Activated B cell treated with CpG ODN at 0.5 μM for 24 hours (primary cell): ENCODE measurements at regions not wholly inside any gene's neighbourhood (a gene's known extent, or its start where the extent isn't known, plus 50 kb on each side); places are given as distances from the start of the nearest gene placed in this dataset.

Experiments
- ATAC-seq: fragments of 200-7000 bp; cut with Tn5 transposase; one replicate; pipeline ENCODE4 v1.10.0; 2021; ENCODE audit warnings: low read depth, mild to moderate bottlenecking, moderate library complexity
- CTCF ChIA-PET: fragments of 350-600 bp; sonication (Branson Sonifier 250); formaldehyde crosslinking; loops from one replicate; lab custom pipeline; 2021; ENCODE audit warnings: antibody characterized with exemption; lab: Charles Lee
- POLR2A ChIA-PET: fragments of 350-600 bp; sonication (Branson Sonifier 250); formaldehyde crosslinking; loops from one replicate; lab custom pipeline; 2021; ENCODE audit warnings: antibody characterized with exemption; lab: Charles Lee
- DNase-seq: peaks from one replicate; pipeline ENCODE4 v3.0.0; 2022
- H3K27ac Mint-ChIP-seq: one replicate; pipeline ENCODE4 v1.8.0; 2020; ENCODE audit warnings: mixed read lengths
- H3K27me3 Mint-ChIP-seq: one replicate; pipeline ENCODE4 v1.8.0; 2021; ENCODE audit warnings: mixed read lengths
- H3K36me3 Mint-ChIP-seq: one replicate; pipeline ENCODE4 v1.8.0; 2021; ENCODE audit warnings: low read depth, mixed read lengths
- H3K4me1 Mint-ChIP-seq: one replicate; pipeline ENCODE4 v1.8.0; 2021; ENCODE audit warnings: mixed read lengths
- H3K4me3 Mint-ChIP-seq: one replicate; pipeline ENCODE4 v1.8.0; 2020; ENCODE audit warnings: mild to moderate bottlenecking, mixed read lengths
- H3K9me3 Mint-ChIP-seq: one replicate; pipeline ENCODE4 v1.8.0; 2020; ENCODE audit warnings: mixed read lengths
- intact Hi-C: fragments of 100-400 bp; cut with micrococcal nuclease; formaldehyde crosslinking; loops from one replicate; pipeline ENCODE4 v1.15.1; 2024
- TF ChIP-seq, protein P1 (sequence below): fragments of 200-600 bp; IDR thresholded peaks from one replicate; pipeline ENCODE4 v1.8.0; 2022; ENCODE audit warnings: antibody characterized with exemption, mild to moderate bottlenecking

DNA sequence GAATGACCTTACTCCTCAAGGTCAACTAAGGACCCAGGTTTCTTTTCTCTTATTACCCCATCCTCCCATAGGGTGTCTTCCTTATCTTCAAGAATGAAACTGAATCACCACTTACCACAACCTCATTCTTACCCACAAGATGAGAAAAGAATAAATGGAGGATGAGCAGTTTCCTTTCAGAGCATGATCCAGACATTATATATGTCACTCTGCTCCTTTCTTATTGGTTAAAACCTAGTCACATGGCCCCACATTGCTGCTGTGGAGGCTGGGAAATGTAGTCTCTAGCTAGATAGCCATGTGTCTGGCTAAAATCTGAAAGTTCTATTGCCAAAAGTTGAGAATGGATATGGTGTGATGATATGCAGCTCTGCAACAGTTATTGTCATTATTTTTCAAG, 62.4 kb upstream of the RAI2 start:
- Mint-ChIP-seq H3K36me3 (no peaks in the 10 kb centered on the region), H3K9me3 (peaks cover 6% of the 10 kb centered on the region), H3K4me3 (no peak overlapping the region), H3K27ac (no peak overlapping the region), H3K27me3 (no peaks in the 10 kb centered on the region), H3K4me1 (no peaks in the 10 kb centered on the region)
- TF ChIP-seq, protein P1, sequence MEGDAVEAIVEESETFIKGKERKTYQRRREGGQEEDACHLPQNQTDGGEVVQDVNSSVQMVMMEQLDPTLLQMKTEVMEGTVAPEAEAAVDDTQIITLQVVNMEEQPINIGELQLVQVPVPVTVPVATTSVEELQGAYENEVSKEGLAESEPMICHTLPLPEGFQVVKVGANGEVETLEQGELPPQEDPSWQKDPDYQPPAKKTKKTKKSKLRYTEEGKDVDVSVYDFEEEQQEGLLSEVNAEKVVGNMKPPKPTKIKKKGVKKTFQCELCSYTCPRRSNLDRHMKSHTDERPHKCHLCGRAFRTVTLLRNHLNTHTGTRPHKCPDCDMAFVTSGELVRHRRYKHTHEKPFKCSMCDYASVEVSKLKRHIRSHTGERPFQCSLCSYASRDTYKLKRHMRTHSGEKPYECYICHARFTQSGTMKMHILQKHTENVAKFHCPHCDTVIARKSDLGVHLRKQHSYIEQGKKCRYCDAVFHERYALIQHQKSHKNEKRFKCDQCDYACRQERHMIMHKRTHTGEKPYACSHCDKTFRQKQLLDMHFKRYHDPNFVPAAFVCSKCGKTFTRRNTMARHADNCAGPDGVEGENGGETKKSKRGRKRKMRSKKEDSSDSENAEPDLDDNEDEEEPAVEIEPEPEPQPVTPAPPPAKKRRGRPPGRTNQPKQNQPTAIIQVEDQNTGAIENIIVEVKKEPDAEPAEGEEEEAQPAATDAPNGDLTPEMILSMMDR, result no peak
- CTCF ChIA-PET, result no interaction called here
- intact Hi-C loops, result no loop called here
- ATAC-seq (no peak), DNase-seq (no peak)
- POLR2A ChIA-PET, result no interaction called here

- Mint-ChIP-seq H3K27me3 (no peaks in the 10 kb centered on the region), H3K36me3 (no peaks in the 10 kb centered on the region), H3K9me3 (peaks cover 6% of the 10 kb centered on the region), H3K4me3 (no peak overlapping the region), H3K27ac (no peak overlapping the region), H3K4me1 (no peaks in the 10 kb centered on the region)
- CTCF ChIA-PET, result no interaction called here
- DNase-seq, result no peak
- POLR2A ChIA-PET, result no interaction called here
- intact Hi-C loops, result no loop called here
- no peak for ATAC-seq
- TF ChIP-seq, protein P1, result no peak
Observed at GRCh38 chrX:17922303-17922702, 61.2 kb upstream of the RAI2 start.

DNA sequence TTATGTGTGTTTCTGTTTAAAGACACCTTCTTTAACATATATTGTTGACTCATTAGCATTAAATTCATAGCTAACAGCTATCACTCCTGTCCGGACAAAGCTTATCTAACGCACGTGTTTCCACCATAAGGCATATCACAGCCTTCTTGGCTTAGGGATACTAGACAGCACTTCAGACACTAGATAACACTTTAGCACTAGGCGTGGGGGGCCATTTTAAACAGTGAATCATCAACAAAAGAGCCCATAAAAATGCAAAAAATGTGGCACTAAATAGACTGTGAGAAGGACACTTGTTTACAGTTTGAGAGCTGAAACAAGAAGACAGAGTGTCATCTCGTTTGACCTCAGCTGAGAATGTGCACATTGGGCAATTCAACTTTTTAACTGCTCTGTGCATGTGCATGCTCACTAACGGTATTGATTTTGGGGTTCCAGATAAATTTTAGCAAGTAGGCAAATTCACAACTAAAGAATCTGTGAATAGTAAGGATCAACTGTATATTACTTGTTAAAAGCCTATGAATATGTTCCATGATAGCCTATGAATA, 58.9 kb upstream of the RAI2 start:
- Mint-ChIP-seq H3K27ac (no peak overlapping the region), H3K36me3 (no peaks in the 10 kb centered on the region), H3K9me3 (no peaks in the 10 kb centered on the region), H3K4me1 (no peaks in the 10 kb centered on the region), H3K4me3 (no peak overlapping the region), H3K27me3 (no peaks in the 10 kb centered on the region)
- CTCF ChIA-PET, result no interaction called here
- intact Hi-C loops, result no loop called here
- POLR2A ChIA-PET, result no interaction called here
- ATAC-seq, result no peak
- DNase-seq, result no peak
- TF ChIP-seq, protein P1, result no peak

- H3K27ac Mint-ChIP-seq, result no peak overlapping the region
- TF ChIP-seq, protein P1, result no peak
- DNase-seq (no peak), ATAC-seq (no peak)
- intact Hi-C loops, result no loop called here
- no peaks in the 10 kb centered on the region for H3K27me3 Mint-ChIP-seq
- POLR2A ChIA-PET, result no interaction called here
- no peak overlapping the region for H3K4me3 Mint-ChIP-seq
- no peaks in the 10 kb centered on the region for H3K9me3 Mint-ChIP-seq
- CTCF ChIA-PET, result no interaction called here
- H3K36me3 Mint-ChIP-seq, result no peaks in the 10 kb centered on the region
- H3K4me1 Mint-ChIP-seq, result no peaks in the 10 kb centered on the region
Observed at GRCh38 chrX:17917945-17918577, 57.0 kb upstream of the RAI2 start.

- no peaks in the 10 kb centered on the region for H3K4me1 Mint-ChIP-seq
- H3K9me3 Mint-ChIP-seq, result no peaks in the 10 kb centered on the region
- no peaks in the 10 kb centered on the region for H3K27me3 Mint-ChIP-seq
- DNase-seq, result no peak
- intact Hi-C loops, result no loop called here
- ATAC-seq, result no peak
- ChIA-PET CTCF (no interaction called here), POLR2A (no interaction called here)
- H3K27ac Mint-ChIP-seq, result no peak overlapping the region
- TF ChIP-seq, protein P1, result no peak
- H3K36me3 Mint-ChIP-seq, result no peaks in the 10 kb centered on the region
- H3K4me3 Mint-ChIP-seq, result no peak overlapping the region
Observed at GRCh38 chrX:17913801-17914200, 52.7 kb upstream of the RAI2 start.
